Kidney capillary endothelial cell (primary cell): ENCODE measurements at regions not wholly inside any gene's neighbourhood (a gene's known extent, or its start where the extent isn't known, plus 50 kb on each side); places are given as distances from the start of the nearest gene placed in this dataset.

ENCODE experiments used
- DNase-seq: peaks from one replicate; pipeline ENCODE4 v3.0.0-alpha.2; 2018; ENCODE audit warnings: low spot score

DNA sequence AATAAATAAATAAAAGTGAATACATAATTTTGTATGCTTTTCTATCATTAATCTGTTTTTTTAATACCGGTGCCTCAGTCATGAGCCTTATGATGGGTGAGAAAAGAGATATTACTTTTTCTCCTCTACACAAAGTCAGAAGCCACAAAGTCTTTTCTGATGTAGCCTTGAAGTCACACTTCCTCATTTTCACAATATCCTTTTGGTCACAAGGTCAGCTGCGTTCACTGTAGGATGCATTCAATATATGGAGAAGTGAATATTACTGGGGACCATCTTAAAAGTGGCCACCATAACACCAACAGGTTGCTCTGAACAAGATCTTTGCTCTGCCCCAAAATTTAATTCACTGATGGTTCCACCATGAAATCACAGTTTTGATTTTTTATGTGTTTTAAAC, 83.3 kb upstream of the TNR start:
- no peak for DNase-seq

DNA sequence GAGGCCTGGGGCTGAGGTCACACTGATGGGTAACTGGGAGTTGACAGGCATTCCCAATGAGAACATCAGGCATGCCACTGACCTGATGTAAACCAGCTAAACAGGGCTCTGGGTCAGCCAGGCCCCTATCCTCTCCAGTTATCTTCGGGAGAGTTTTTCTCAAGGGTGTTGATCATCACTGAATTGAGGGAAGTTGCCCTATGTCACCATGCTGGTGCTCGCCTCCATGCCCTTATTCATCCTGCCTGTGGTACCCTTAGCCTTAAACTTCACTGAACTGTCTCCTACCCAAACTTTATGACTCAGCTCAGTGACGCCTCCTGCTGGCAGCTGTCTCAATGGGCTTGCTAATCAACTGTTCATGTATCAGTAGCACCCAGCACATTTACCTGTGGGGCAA, 80.7 kb upstream of the TNR start:
- no peak for DNase-seq

DNA sequence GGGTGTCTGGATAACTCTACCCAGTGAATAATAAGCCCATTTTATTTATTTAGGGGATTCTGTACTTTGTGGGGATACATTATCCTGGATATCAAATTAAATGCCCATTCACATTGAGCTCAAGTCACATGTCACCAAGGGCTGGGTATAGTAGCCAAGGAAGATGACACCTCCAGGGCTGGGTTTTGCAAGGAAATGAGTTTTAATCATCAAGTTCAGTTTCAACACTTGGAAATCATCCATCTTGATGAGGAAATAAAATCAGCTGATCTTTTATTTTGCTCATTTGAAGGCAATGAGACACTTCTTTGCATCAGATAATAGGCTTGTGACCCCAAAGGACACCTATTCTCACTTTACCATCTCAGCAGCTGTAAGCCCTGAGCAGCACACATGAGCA, 80.0 kb upstream of the TNR start:
- no peak for DNase-seq

DNA sequence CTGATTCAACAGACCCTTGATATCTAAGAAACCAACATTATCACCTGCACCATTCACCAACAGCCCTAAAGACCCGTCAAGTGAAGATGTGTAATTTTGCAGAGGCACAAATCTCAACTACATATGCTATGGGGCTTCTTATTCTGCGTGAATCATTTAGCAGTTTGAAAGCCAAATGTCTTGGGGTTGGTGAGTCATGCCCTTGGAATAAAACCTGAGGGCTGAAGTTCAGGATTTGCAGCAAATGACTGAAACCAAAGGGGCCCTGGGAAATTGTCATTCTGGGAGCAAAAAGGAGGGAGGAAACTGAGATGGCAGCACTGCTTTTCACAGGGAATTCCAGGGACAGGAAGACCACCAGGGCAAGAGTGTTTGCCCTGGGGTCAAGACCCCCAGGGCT, 79.2 kb upstream of the TNR start:
- DNase-seq, result no peak

DNA sequence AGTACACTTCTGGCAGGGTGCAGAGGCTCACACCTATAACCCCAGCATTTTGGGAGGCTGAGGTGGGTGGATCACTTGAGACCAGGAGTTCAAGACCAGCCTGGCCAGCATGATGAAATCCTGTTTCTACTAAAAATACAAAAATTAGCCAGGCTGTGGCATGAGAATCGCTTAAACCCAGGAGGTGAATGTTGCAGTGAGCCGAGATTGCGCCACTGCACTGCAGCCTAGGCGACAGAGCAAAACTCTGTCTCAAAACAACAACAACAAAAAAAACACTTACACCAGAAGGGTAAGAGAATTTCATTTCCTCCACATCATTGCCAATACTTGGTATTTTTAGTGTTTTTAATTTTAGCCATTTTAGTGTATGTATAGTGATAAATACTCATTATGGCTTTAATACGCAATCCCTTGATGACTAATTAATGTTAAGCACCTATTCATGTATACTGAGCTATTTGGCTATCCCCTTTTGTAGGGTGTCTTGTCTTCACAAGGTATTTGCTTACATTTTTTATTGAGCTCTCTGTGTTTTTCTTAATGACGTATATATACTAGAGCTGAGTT, 77.1 kb upstream of the TNR start:
- DNase-seq, result no peak

DNA sequence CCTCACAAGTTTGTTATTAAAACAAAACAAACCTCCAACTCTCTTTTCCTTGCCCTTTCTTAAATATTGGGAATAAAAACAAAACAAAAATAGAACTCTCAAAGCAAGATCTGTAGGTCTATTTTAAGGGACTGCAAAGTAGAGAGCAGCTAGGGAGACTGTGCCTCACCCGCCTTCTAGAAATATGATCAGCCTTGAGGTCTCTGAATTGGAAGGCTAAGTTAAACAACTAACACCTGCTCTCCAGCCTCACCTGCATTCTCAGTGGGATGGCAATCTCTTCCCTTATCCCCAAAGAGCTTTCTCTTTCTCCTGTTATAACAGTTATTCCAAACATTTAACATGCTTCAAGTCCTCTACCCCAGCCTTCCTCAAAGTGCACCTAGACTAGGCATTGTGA, 75.5 kb upstream of the TNR start:
- DNase-seq, result no peak

DNA sequence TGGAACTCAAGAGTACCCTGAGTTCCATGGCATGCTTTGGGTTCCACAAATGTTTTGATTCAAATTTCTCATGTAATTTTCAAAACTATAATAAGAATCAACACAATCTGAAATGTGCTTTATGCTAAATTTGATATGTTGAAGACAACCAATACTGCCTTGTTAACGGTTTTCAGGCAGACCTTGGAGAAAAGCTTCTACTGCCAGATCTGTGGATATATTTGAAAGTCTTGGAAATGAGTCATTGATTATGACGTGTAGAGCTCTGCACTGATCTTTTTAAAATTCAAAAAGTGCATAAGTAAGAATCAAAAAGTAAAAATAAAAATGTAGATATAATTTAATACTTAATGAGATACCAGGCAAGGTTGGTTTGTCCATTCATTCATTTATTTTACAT, 74.0 kb upstream of the TNR start:
- no peak for DNase-seq

DNA sequence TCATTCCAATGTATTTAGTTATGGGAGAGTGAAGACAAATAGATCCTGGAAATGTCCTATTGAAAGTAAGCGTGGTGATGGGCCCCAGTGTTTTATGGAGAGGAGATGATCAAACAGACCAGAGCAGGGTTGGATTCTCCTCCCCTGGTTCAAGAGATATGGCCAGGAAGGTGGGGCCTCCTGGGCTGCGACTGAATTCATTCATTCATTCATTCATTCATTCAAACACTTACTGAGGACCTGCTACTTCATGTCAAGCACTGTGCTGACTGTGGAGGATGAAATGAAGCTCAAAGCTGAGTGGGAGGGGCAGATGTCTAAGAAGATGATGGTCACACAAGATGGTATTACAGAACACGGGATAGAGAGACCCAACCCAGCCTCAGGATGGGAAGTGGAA, 71.5 kb upstream of the TNR start:
- no peak for DNase-seq

DNA sequence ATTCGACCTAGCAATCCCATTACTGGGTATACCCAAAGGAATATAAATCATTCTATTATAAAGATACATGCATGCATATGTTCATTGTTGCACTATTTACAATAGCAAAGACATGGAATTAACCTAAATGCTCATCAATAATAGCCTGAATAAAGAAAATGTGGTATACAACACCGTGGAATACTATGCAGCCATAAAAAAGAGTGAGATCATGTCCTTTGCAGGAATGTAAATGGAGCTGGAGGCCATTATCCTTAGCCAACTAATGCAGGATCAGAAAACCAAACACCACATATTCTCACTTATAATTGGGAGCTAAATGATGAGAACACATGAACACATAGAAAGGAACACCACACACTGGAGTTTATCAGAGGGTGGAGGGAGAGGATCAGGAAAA, 69.5 kb upstream of the TNR start:
- DNase-seq, result no peak

DNA sequence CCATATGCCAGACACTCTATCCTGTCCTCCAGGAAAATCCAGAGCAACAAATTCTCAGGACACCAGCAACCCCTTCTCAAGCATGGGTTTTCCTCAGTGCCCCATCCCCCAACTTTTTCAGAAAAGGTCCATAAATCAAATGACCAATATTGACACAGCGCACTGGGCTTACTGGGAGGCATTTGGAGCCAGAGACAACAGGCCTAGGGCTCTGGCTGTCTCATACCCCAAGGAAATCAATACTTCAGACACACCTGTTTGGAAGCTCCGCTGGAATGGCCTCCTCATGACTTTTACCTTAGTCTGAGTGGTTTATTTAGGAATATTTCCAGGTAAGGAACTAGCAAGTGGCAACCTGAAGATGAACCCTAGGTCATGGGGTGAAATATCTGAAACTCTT, 66.9 kb upstream of the TNR start:
- no peak for DNase-seq

DNA sequence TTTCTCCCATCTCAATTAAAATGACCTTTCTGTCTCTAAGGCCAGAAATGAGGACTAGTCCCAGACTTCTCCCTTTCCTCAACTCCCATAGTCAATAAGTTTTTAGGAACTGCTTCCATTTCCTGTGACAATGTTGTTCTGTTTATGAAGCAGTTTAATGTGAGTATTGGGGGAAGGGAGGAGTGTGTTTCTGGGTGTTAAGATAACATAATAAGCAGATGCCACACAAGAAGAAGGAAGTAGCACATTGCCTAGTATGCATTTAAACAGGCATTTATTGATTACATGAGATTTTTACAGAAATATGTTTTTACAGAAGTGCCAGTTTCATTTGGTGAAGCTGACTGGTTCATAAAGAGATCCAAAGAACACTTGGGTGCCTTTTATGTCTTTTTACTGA, 65.6 kb upstream of the TNR start:
- DNase-seq, result no peak

DNA sequence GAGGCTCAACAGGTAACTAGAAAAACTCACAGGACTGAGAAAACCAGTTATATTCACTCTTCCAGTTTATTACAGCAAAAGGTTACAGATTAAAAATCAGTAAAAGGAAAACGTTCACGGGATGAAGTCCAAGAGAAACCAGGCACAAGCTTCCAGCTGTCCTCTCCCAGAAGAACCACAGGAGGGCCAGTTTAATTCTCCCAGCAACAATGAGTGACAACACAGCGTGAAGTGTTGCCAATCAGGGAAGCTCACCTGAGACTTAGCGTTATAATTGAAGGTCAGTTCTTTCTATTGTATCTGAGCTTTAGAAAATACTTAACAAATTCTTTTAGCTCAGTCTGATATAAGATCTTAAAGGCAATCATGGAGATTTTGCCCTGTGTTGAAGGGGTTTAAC, 65.2 kb upstream of the TNR start:
- DNase-seq, result no peak

DNA sequence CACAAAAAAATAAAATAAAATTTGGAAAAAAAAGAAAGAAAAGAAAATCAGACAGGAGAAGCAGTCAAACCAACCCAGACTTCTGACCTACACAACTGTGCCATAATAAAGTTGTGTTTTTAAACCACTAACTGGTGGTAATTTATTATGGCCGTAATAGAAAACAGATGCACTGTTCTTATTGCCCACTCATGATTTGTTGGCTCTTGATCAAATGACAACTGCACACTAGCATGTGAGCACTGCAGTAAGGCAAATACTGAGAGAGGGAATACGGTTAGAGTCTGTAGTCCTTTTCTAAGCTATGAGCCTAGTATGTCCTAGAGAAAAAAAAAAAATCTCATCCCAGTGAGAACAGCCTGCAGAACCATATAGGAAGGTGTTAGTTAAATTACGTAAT, 61.2 kb upstream of the TNR start:
- DNase-seq, result no peak

DNA sequence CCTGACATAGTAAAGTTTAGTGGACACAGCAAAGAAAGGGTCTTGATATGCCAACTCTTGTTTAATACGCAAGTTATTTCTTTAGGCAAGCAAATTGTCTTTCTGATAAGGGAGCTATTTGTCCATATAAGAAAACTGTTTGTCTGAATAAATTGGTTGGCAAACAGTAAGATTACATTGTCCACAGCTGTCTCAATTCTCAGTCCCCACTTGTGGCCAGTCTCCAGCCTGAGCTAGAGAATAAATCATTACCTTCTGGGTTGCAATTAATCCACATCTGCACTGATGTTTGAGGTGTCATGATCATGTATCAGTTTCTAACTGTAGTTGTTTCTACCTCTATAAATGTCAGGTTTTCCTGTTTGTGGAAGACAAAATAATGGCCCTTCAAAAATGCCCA, 60.0 kb upstream of the TNR start:
- DNase-seq, result no peak

DNA sequence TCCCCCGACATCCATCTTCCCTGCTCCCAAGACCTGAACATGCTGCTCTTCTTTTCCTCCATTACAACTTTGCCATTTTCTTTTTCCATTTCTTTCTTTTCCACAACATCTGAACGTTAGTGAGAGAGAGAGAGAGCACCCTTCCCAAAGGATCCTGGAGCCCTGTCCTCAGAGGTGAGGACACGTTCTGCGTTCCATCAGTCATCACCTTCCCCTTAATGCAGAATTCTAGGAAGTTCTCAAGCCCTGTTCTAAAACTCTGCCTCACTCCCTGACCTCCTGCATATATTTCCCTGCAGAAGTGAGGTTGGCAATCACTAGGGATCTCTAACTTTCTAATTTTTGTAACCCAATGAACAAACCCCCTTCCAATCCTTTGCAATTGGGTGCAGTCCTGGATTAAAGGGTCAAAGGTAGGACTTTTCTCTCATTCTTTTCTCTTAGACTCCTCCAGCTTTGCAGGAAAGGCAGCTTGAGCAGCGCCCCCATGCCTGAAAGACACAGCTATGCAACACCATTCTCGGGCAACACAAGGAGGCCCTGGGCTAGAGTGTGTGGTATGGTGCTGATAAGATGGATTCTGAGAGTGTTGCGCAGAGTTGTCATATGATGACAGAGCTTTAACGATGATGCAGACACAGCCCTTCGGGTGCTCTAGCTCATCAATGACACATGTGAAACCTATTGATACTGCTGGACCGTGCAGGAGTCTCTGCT, 59.2 kb upstream of the TNR start:
- no peak for DNase-seq

DNA sequence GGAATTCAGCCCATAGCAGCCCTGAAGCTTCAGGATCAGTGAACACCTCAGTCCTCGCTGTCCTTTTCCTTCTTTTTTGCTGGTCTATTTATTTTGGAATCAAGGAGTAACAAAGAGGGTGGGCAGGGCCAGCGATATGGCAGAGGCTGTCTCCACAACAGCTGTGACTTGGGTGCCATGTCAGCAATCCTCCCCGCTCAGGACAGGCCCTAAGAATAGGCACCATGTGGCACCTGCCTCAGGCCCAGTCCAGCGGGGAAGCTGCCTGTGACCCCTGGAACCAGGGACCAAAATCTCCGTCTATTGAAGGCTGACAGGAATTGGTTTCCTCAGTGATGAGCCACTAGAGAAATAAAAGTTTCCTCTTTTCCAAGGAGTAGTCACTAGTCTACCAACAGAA, 58.6 kb upstream of the TNR start:
- DNase-seq, result no peak

DNA sequence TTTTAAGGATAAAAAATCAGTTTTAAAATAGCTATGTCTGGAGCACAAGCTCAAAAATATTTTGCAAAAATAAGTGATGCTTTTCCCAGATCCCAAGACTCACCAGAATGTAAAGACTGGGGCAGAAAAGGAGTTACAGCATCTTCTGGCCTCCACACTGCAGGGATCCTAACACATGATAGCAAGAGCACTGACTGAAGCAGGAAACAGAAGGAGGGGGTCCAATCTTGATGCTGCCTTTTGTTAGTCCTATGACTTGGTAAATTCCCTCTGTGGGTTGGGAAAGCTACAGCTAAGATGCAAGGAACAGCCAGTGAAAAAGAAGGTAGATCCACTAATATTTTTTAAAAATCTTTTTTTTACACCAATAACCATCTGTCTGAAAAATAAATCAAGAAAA, 54.2 kb upstream of the TNR start:
- DNase-seq, result no peak

DNA sequence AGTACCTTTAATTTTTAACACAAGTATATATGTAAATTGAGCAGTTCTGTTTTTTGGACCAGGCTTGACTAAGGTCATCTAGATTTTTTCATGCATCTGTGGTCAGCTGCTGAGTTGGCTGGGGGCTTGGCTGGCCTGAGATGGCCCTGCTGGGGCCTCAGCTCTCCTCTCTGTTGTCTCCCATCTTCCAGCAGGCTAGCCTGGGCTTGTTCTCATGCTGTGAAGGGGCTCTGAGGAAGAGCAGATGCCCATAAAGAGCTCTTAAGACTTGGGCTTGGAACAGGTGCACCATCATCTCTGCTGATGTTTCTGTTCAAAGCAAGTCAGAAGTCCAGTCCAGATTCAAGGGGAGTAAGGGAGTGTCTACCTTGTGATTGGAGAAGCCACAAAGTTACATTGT, 51.2 kb upstream of the TNR start:
- no peak for DNase-seq

DNA sequence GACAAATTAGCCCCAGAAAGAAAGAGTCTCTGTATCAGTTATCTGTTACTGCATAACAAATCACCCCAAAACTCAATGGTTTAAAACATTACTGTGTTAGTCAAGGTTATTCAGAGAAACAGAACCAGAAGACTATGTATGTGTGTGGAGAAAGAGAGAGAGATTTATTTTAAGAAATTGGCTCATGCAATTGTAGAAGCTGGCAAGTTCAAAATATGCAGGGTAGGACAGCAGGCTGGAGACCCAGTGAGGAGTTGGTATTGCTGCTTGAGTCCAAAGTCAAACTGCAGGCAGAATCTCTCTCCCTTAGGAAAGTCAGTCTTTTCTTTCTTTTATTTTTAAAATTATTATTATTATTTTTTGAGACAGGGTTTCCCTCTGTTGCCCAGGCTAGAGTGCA, 50.2 kb upstream of the TNR start:
- DNase-seq, result no peak
